Heart left ventricle (tissue), 16 donors: ENCODE measurements at regions not wholly inside any gene's neighbourhood (a gene's known extent, or its start where the extent isn't known, plus 50 kb on each side); places are given as distances from the start of the nearest gene placed in this dataset.

Source experiments
- ATAC-seq, 4 donors: fragments of 200-7000 bp; cut with Tn5 transposase; one replicate each; pipeline ENCODE4 v1.9.1; 2020 to 2022; ENCODE audit warnings: moderate library complexity in 4 of 4, mild to moderate bottlenecking in 3 of 4, moderate number of reproducible peaks in 1 of 4
- DNase-seq, 5 donors: peaks; one replicate each; pipeline ENCODE4 v3.0.0-alpha.2; 2020
- H3K27ac ChIP-seq, 12 donors: fragments of 200-600 bp; sonication (generic) in 4 of 12; one replicate each; pipeline versions ENCODE4 v1.5.0 to v1.8.0; 2016 to 2022; ENCODE audit warnings: mild to moderate bottlenecking in 2 of 12
- H3K27me3 ChIP-seq, 9 donors: fragments of 200-600 bp; sonication (generic) in 2 of 9; one replicate each; pipeline versions ENCODE4 v1.5.1 to v1.8.0; 2016 to 2022; ENCODE audit warnings: mild to moderate bottlenecking in 3 of 9
- H3K36me3 ChIP-seq, 9 donors: fragments of 200-600 bp; sonication (generic) in 2 of 9; one replicate each; pipeline versions ENCODE4 v1.5.0 to v1.8.0; 2018 to 2022; ENCODE audit warnings: mild to moderate bottlenecking in 2 of 9
- H3K4me1 ChIP-seq, 12 donors: fragments of 200-600 bp; sonication (generic) in 4 of 12; one replicate each; pipeline versions ENCODE4 v1.5.0 to v1.8.0; 2016 to 2022; ENCODE audit warnings: mild to moderate bottlenecking in 3 of 12
- H3K4me3 ChIP-seq, 12 donors: fragments of 200-600 bp; sonication (generic) in 4 of 12; one replicate each; pipeline versions ENCODE4 v1.5.0 to v1.8.0; 2017 to 2022; ENCODE audit warnings: mild to moderate bottlenecking in 9 of 12, moderate library complexity in 4 of 12
- H3K9me3 ChIP-seq, 12 donors: fragments of 200-600 bp; sonication (generic) in 4 of 12; one replicate each; pipeline versions ENCODE4 v1.5.0 to v1.8.0; 2016 to 2022; ENCODE audit warnings: mild to moderate bottlenecking in 1 of 12
- POLR2A ChIP-seq, 2 donors: fragments of 450-650 bp; IDR thresholded peaks; one replicate each; pipeline ENCODE4 v1.6.1; 2017; ENCODE audit warnings: antibody characterized with exemption in 2 of 2, mild to moderate bottlenecking in 2 of 2, moderate library complexity in 2 of 2
- WGBS, 4 donors: extraction: QIAGEN DNeasy Blood & Tissue Kit in 2 of 4; methylation state at CpG; one replicate each; pipeline versions ENCODE4 v1.1.5 to v1.1.7; 2013 to 2018; 5-methylcytosine and 5-hydroxymethylcytosine counted together
- intact Hi-C, 10 donors: fragments of 100-400 bp; cut with DNase I; formaldehyde crosslinking; loops; one replicate each; pipeline versions ENCODE4 v1.11.1 to v1.14.2; 2022
- TF ChIP-seq, protein P1 (sequence below), 12 donors: fragments of 200-600 bp; sonication (generic) in 4 of 12; IDR thresholded peaks; one replicate each; pipeline versions ENCODE4 v1.5.0 to v1.8.0; 2018 to 2022; ENCODE audit warnings: antibody characterized with exemption in 12 of 12, mild to moderate bottlenecking in 5 of 12
- donor health status: ischemic (EF 13 %, LVEDD 7.1; RV severe dilation, severe dysfunction).
- donor health status: healthy with polysubstance abuse.
- donor health status: DM: no; HTN: yes; CAD: no.
- donor health status: DM: no; HTN: no; CAD: no.
- donor health status: ischemic (EF 25% LVEDD 6.9; RV normal size, moderate dysfunction).
- donor health status: ischemic (EF 25% LVEDD 5.7; RV mildly dilated, moderate dysfunction).
- donor health status: healthy.
- donor health status: DM: yes; HTN: yes; CAD: no.
- donor health status: ischemic (EF 35%, LVEDD 5.7; RV mildly dilated, moderate dysfunction).
- donor health status: nonischemic (EF 11% LVEDD 7.7; RV severe dilation, severe dysfunction).
- donor health status: DM: yes; HTN: yes; CAD: no.
- donor health status: PGD.
- donor health status: ischemic (EF 29% LVEDD 5.4; RV normal size, mild dysfunction).
- donor health status: nonischemic (EF 23%, LVEDD 6.1; RV moderate dilation, normal function).

DNA sequence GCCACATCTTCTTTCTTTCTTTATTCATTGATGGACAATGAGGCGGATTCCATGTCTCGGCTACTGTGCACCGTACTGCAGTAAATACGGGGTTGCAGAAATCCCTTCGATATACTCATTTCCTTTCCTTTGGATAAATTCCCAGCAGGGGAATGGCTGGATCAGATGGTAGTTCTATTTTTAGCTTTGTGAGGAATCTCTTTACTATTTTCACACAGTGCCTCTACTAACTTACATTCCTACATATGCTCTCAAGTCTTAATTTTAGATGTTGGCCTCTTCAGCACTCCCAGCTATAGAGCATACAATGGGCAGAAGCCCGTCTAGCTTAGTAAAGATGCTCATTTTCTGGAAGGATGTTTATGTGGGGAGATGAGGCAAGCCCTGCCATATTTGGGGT lies 317.4 kb downstream of the ASMT start:
- DNase-seq (no peak), ATAC-seq (peak in 2 of 4 donors; percentile 47 to 65)
- intact Hi-C loops: no loop called here
- Histone ChIP-seq H3K36me3 (no peaks in the 10 kb centered on the region), H3K27me3 (no peaks in the 10 kb centered on the region), H3K4me3 (no peak overlapping the region), H3K9me3 (no peaks in the 10 kb centered on the region), H3K27ac (peak overlapping the region in 2 of 12 donors; percentile 35 to 56), H3K4me1 (peaks cover 0 to 7% (median 0%) of the 10 kb centered on the region in 12 donors)
- WGBS, 4 donors: 24 to 49% (median 37%) methylated on average over 6 of the region's 6 CpGs
- no peak for TF ChIP-seq POLR2A (IDR thresholded peaks at IDR 0.05)
- TF ChIP-seq, protein P1, sequence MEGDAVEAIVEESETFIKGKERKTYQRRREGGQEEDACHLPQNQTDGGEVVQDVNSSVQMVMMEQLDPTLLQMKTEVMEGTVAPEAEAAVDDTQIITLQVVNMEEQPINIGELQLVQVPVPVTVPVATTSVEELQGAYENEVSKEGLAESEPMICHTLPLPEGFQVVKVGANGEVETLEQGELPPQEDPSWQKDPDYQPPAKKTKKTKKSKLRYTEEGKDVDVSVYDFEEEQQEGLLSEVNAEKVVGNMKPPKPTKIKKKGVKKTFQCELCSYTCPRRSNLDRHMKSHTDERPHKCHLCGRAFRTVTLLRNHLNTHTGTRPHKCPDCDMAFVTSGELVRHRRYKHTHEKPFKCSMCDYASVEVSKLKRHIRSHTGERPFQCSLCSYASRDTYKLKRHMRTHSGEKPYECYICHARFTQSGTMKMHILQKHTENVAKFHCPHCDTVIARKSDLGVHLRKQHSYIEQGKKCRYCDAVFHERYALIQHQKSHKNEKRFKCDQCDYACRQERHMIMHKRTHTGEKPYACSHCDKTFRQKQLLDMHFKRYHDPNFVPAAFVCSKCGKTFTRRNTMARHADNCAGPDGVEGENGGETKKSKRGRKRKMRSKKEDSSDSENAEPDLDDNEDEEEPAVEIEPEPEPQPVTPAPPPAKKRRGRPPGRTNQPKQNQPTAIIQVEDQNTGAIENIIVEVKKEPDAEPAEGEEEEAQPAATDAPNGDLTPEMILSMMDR (IDR thresholded peaks at IDR 0.05): no peak

DNA sequence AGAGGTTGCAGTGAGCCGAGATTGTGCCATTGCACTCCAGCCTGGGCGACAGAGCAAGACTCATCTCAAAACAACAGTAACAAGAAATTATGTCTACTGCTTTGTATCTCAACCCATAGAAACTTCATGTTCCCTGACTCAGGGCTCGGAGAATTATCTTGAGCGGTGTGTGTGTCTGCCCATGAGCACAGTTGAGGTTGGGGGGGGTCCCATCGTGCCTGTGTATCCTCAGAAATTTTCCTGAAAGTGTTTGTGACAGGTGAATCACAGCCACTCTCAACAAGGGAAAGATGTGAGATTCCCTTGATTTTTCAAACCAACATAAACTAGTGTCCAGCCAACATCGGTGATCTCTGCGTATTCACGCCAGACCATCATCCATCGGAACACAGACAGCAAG lies 319.1 kb downstream of the ASMT start:
- 88 to 93% (median 91%) methylated on average over 9 of the region's 9 CpGs for WGBS, 4 donors
- DNase-seq: no peak
- intact Hi-C loops: no loop called here
- no peak for ATAC-seq
- Histone ChIP-seq H3K36me3 (no peaks in the 10 kb centered on the region), H3K27ac (no peak overlapping the region), H3K9me3 (no peaks in the 10 kb centered on the region), H3K4me3 (no peak overlapping the region), H3K27me3 (no peaks in the 10 kb centered on the region), H3K4me1 (peaks cover 0 to 7% (median 0%) of the 10 kb centered on the region in 12 donors)
- TF ChIP-seq, protein P1 (IDR thresholded peaks at IDR 0.05): no peak
- TF ChIP-seq POLR2A (IDR thresholded peaks at IDR 0.05): no peak

DNA sequence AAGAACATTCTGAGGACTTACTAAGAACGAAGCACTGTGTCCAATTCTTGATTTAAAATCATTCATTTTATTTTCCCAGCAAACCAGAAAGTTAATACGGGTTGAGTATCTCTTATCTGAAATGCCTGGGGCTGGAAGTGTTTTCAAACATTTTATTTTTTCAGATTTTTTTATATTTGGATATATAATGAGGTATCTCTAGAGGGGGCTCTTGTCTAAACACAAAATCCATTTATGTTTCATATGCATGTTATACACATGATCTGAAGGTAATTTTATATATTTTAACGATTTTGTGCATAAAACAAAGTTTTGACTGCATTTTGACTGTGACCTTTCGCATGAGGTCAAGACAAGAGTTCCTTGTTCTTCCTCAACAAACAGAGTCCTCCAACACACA lies 320.9 kb downstream of the ASMT start:
- TF ChIP-seq POLR2A (IDR thresholded peaks at IDR 0.05): no peak
- TF ChIP-seq, protein P1 (IDR thresholded peaks at IDR 0.05): no peak
- Histone ChIP-seq H3K36me3 (no peaks in the 10 kb centered on the region), H3K9me3 (no peaks in the 10 kb centered on the region), H3K4me1 (peaks cover 0 to 7% (median 0%) of the 10 kb centered on the region in 12 donors), H3K27ac (no peak overlapping the region), H3K27me3 (no peaks in the 10 kb centered on the region), H3K4me3 (no peak overlapping the region)
- DNase-seq (no peak), ATAC-seq (no peak)
- intact Hi-C loops: no loop called here
- WGBS, 4 donors: 68 to 80% (median 73%) methylated on average over 4 of the region's 4 CpGs

DNA sequence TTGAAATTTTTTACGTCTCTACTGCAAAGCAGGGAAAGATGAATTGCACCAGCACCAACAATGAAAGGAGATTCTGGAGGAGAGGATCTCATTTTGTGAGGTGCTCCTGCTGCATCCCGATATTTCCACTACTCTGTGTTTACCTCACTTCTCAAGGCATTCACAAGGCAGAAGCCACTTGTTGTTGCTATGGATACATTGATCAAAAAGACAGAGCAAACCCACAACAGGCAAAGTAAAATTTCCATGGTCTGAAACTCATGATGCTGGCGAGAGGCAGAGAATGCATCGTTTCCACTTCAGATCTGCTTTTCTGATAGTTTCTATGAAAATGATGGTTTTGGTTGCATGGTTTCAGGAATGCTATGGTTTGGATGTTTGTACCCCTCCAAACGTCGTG lies 323.3 kb downstream of the ASMT start:
- ATAC-seq: no peak
- TF ChIP-seq POLR2A (IDR thresholded peaks at IDR 0.05): no peak
- TF ChIP-seq, protein P1 (IDR thresholded peaks at IDR 0.05): no peak
- no peaks in the 10 kb centered on the region for H3K4me1 ChIP-seq
- no peak overlapping the region for H3K27ac ChIP-seq
- H3K4me3 ChIP-seq: no peak overlapping the region
- H3K36me3 ChIP-seq: no peaks in the 10 kb centered on the region
- no peak for DNase-seq
- WGBS, 4 donors: 87 to 95% (median 93%) methylated on average over 6 of the region's 6 CpGs
- H3K27me3 ChIP-seq: no peaks in the 10 kb centered on the region
- intact Hi-C loops: no loop called here
- no peaks in the 10 kb centered on the region for H3K9me3 ChIP-seq
